ENCODE measurements at regions not wholly inside any gene's neighbourhood (a gene's known extent, or its start where the extent isn't known, plus 50 kb on each side); places are given as distances from the start of the nearest gene placed in this dataset.
"Not testable (repeated sequence)": the region's sequence is repeated elsewhere in the genome, so short reads cannot be mapped to it uniquely, and the experiment has no call there.

DNA sequence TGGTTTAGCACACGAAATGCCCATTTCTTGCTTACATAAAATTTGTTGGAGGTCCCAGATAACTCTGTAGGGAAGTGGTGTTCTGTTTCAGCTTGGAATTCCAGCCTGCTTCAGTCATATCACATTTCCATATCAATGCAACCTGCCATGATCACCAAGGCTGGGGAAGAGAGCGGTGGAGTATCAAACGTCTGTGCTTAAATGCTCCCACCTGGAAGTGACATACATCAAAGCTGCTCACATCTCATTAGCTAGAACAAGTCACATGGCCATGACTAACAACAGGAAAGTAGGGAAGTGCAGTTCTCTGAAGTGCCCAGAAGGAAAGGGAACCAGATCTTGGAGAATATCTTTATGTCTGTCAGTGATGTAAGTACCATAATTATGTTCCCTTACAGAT, 130.2 kb upstream of the CFAP20DC start:
- no peak for DNase-seq
- no peak overlapping the region for H3K4me3 ChIP-seq
- TF ChIP-seq, protein P1, sequence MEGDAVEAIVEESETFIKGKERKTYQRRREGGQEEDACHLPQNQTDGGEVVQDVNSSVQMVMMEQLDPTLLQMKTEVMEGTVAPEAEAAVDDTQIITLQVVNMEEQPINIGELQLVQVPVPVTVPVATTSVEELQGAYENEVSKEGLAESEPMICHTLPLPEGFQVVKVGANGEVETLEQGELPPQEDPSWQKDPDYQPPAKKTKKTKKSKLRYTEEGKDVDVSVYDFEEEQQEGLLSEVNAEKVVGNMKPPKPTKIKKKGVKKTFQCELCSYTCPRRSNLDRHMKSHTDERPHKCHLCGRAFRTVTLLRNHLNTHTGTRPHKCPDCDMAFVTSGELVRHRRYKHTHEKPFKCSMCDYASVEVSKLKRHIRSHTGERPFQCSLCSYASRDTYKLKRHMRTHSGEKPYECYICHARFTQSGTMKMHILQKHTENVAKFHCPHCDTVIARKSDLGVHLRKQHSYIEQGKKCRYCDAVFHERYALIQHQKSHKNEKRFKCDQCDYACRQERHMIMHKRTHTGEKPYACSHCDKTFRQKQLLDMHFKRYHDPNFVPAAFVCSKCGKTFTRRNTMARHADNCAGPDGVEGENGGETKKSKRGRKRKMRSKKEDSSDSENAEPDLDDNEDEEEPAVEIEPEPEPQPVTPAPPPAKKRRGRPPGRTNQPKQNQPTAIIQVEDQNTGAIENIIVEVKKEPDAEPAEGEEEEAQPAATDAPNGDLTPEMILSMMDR (IDR thresholded peaks at IDR 0.05): no peak
- TF ChIP-seq POLR2A (IDR thresholded peaks at IDR 0.05): no peak

GRCh38 chr3:59178698-59179097, 128.9 kb upstream of the CFAP20DC start:
- H3K36me3 ChIP-seq: no peaks in the 10 kb centered on the region
- no peak for DNase-seq
- TF ChIP-seq POLR2A (IDR thresholded peaks at IDR 0.05): no peak
- TF ChIP-seq, protein P1 (IDR thresholded peaks at IDR 0.05): no peak
- H3K9me3 ChIP-seq: no peaks in the 10 kb centered on the region
- H3K4me3 ChIP-seq: no peak overlapping the region
- H3K4me1 ChIP-seq: no peaks in the 10 kb centered on the region
- no peak overlapping the region for H3K27ac ChIP-seq
- no peaks in the 10 kb centered on the region for H3K27me3 ChIP-seq

More for the DNA sequence above, 130.2 kb upstream of the CFAP20DC start:
- H3K27me3 ChIP-seq: no peaks in the 10 kb centered on the region
- no peaks in the 10 kb centered on the region for H3K36me3 ChIP-seq
- no peaks in the 10 kb centered on the region for H3K9me3 ChIP-seq
- no peaks in the 10 kb centered on the region for H3K4me1 ChIP-seq
- no peak overlapping the region for H3K27ac ChIP-seq

DNA sequence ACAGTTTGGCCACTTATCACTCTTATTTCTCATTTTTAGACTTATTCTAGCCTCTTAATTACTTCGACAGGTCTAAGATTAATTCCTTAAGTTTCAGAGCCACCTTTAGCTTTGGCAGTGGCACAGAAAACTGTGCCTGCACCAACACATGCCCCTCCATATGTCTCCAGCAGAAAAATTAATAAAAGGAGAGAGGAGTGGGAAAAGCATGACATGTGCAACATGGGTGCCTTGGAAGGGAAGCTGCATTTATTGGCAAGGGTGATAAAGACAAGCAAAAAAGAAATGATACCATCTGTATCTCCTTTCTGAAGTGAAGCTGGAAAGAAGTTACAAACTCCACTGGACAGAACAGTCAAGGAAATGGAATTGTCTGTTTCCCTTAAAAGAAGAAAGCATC, 121.7 kb upstream of the CFAP20DC start:
- H3K9me3 ChIP-seq: no peaks in the 10 kb centered on the region
- no peaks in the 10 kb centered on the region for H3K27me3 ChIP-seq
- no peak for TF ChIP-seq POLR2A (IDR thresholded peaks at IDR 0.05)
- TF ChIP-seq, protein P1 (IDR thresholded peaks at IDR 0.05): no peak
- DNase-seq: no peak
- H3K4me3 ChIP-seq: no peak overlapping the region
- H3K4me1 ChIP-seq: no peaks in the 10 kb centered on the region
- no peaks in the 10 kb centered on the region for H3K36me3 ChIP-seq
- no peak overlapping the region for H3K27ac ChIP-seq

DNA sequence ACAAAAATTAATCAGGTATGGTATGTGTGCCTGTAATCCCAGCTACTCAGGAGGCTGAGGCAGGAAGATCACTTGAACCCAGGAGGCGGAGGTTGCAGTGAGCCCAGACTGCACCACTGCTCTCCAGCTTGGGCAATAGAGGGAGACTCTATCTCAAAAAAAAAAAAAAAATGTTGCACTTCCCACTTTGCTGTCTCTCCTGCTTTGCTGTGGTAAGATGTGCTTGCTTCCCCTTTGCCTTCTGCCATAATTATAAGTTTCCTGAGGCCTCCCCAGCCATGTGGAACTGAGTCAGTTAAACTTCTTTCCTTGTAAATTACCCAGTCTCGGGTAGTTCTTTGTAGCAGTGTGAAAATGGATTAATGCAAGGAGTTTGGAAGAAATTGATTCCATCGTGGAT, 120.3 kb upstream of the CFAP20DC start:
- H3K36me3 ChIP-seq, H3K27ac ChIP-seq, H3K4me3 ChIP-seq, H3K27me3 ChIP-seq, H3K9me3 ChIP-seq, DNase-seq, H3K4me1 ChIP-seq: not testable (repeated sequence)

GRCh38 chr3:59167756-59168155, 117.9 kb upstream of the CFAP20DC start:
- TF ChIP-seq, protein P1 (IDR thresholded peaks at IDR 0.05): no peak
- no peak for TF ChIP-seq POLR2A (IDR thresholded peaks at IDR 0.05)
- Histone ChIP-seq H3K36me3 (no peaks in the 10 kb centered on the region), H3K27ac (no peak overlapping the region), H3K9me3 (no peaks in the 10 kb centered on the region), H3K4me1 (no peaks in the 10 kb centered on the region), H3K4me3 (no peak overlapping the region), H3K27me3 (no peaks in the 10 kb centered on the region)
- no peak for DNase-seq

GRCh38 chr3:59163953-59164352, 114.1 kb upstream of the CFAP20DC start:
- Histone ChIP-seq H3K27ac (no peak overlapping the region), H3K27me3 (no peaks in the 10 kb centered on the region), H3K4me1 (no peaks in the 10 kb centered on the region), H3K4me3 (no peak overlapping the region), H3K36me3 (no peaks in the 10 kb centered on the region), H3K9me3 (no peaks in the 10 kb centered on the region)
- DNase-seq: no peak
- TF ChIP-seq, protein P1 (IDR thresholded peaks at IDR 0.05): no peak
- no peak for TF ChIP-seq POLR2A (IDR thresholded peaks at IDR 0.05)
